Uterus (tissue), 2 donors: ENCODE measurements at regions not wholly inside any gene's neighbourhood (a gene's known extent, or its start where the extent isn't known, plus 50 kb on each side); places are given as distances from the start of the nearest gene placed in this dataset.

Experiments used
- CTCF ChIP-seq, 4 experiments: fragments of 200-600 bp in 2 of 4; fragments of 450-650 bp in 2 of 4; sonication (generic) in 2 of 4; IDR thresholded peaks; one replicate each; pipeline ENCODE4 v1.5.1; 2016 to 2019; ENCODE audit warnings: antibody characterized with exemption in 4 of 4, mild to moderate bottlenecking in 2 of 4, moderate library complexity in 1 of 4
- POLR2A ChIP-seq, 2 donors: fragments of 450-650 bp; IDR thresholded peaks; one replicate each; pipeline ENCODE4 v1.6.1; 2016; ENCODE audit warnings: antibody characterized with exemption in 2 of 2, mild to moderate bottlenecking in 1 of 2, moderate library complexity in 1 of 2

GRCh38 chr6:104013312-104013971, 846.3 kb downstream of the HACE1 start:
- TF ChIP-seq CTCF (IDR thresholded peaks at IDR 0.05) = no peak
- TF ChIP-seq POLR2A (IDR thresholded peaks at IDR 0.05) = no peak
